PFSK-1 (cell line): ENCODE measurements at regions not wholly inside any gene's neighbourhood (a gene's known extent, or its start where the extent isn't known, plus 50 kb on each side); places are given as distances from the start of the nearest gene placed in this dataset.

Source experiments
- FOXP2 ChIP-seq: optimal IDR thresholded peaks from 2 replicates; pipeline ENCODE3; 2011; ENCODE audit warnings: borderline replicate concordance, control low read depth, inconsistent platforms; ENCODE audit not compliant: insufficient read depth; ENCODE audit errors: extremely low read length, extremely low read depth
- POLR2AphosphoS5 ChIP-seq: IDR thresholded peaks from 2 replicates; pipeline ENCODE4 v1.6.1; 2012; ENCODE audit warnings: low read depth, mild to moderate bottlenecking, control low read depth, low read length, moderate library complexity
- REST ChIP-seq, 2 experiments: IDR thresholded peaks; 2 replicates each; pipeline versions ENCODE4 v1.6.1 to v1.8.0; 2011 to 2012; ENCODE audit warnings: low read depth in 2 of 2, low read length in 2 of 2, control low read depth in 1 of 2, inconsistent platforms in 1 of 2, mild to moderate bottlenecking in 1 of 2, moderate library complexity in 1 of 2; ENCODE audit not compliant: insufficient read depth in 1 of 2
- SIN3A ChIP-seq: IDR thresholded peaks from 2 replicates; pipeline ENCODE4 v1.6.1; 2012; ENCODE audit warnings: mild to moderate bottlenecking, low read length, moderate library complexity, borderline replicate concordance; ENCODE audit not compliant: insufficient read depth
- TAF1 ChIP-seq: IDR thresholded peaks from 2 replicates; pipeline ENCODE4 v1.6.1; 2012; ENCODE audit warnings: low read length, control low read depth, borderline replicate concordance; ENCODE audit not compliant: insufficient read depth

GRCh38 chr11:80505771-80506170, 1064.9 kb upstream of the TENM4 start:
- TF ChIP-seq POLR2AphosphoS5: no peak
- TF ChIP-seq TAF1: no peak
- no peak for TF ChIP-seq SIN3A
- TF ChIP-seq FOXP2: no peak
- TF ChIP-seq REST (IDR thresholded peaks at IDR 0.05; ENCODE audit: insufficient read depth in 1 of 2, low read depth in 2 of 2, low read length in 2 of 2): no peak

- no peak for TF ChIP-seq SIN3A
- TF ChIP-seq FOXP2: no peak
- TF ChIP-seq POLR2AphosphoS5: no peak
- TF ChIP-seq REST (IDR thresholded peaks at IDR 0.05; ENCODE audit: insufficient read depth in 1 of 2, low read depth in 2 of 2, low read length in 2 of 2): no peak
- TF ChIP-seq TAF1: no peak
Measured at GRCh38 chr11:80503990-80504389, 1063.2 kb upstream of the TENM4 start.

GRCh38 chr11:80502511-80502910, 1061.7 kb upstream of the TENM4 start:
- TF ChIP-seq POLR2AphosphoS5 (no peak), TAF1 (no peak), REST (IDR thresholded peaks at IDR 0.05; ENCODE audit: insufficient read depth in 1 of 2, low read depth in 2 of 2, low read length in 2 of 2) (no peak), SIN3A (no peak), FOXP2 (no peak)

GRCh38 chr11:80495116-80495515, 1054.3 kb upstream of the TENM4 start:
- TF ChIP-seq TAF1: no peak
- no peak for TF ChIP-seq REST (IDR thresholded peaks at IDR 0.05; ENCODE audit: insufficient read depth in 1 of 2, low read depth in 2 of 2, low read length in 2 of 2)
- no peak for TF ChIP-seq FOXP2
- TF ChIP-seq SIN3A: no peak
- no peak for TF ChIP-seq POLR2AphosphoS5

GRCh38 chr11:80487952-80488351, 1047.1 kb upstream of the TENM4 start:
- TF ChIP-seq FOXP2 (no peak), POLR2AphosphoS5 (no peak)

- TF ChIP-seq SIN3A (no peak), REST (IDR thresholded peaks at IDR 0.05; ENCODE audit: insufficient read depth in 1 of 2, low read depth in 2 of 2, low read length in 2 of 2) (no peak), TAF1 (no peak), FOXP2 (no peak)
Measured at GRCh38 chr11:80486678-80487077, 1045.8 kb upstream of the TENM4 start.
